Right lobe of liver (tissue), 6 donors: ENCODE measurements at regions not wholly inside any gene's neighbourhood (a gene's known extent, or its start where the extent isn't known, plus 50 kb on each side); places are given as distances from the start of the nearest gene placed in this dataset.

Experiments used
- ATAC-seq, 4 donors: fragments of 200-7000 bp; cut with Tn5 transposase; one replicate each; pipeline ENCODE4 v1.9.1; 2020; ENCODE audit warnings: mild to moderate bottlenecking in 4 of 4, moderate library complexity in 4 of 4
- DNase-seq, 3 donors: peaks; one replicate each; pipeline ENCODE4 v3.0.0-alpha.2; 2020
- H3K27ac ChIP-seq, 3 donors: fragments of 200-600 bp; one replicate each; pipeline ENCODE4 v1.8.0; 2022
- H3K27me3 ChIP-seq, 2 donors: fragments of 200-600 bp; one replicate each; pipeline ENCODE4 v1.8.0; 2022
- H3K36me3 ChIP-seq, 4 donors: fragments of 200-600 bp; sonication (generic) in 1 of 4; one replicate each; pipeline versions ENCODE4 v1.5.1 to v1.8.0; 2017 to 2022; ENCODE audit warnings: control low read depth in 1 of 4
- H3K4me1 ChIP-seq, 4 donors: fragments of 200-600 bp; sonication (generic) in 1 of 4; one replicate each; pipeline versions ENCODE4 v1.5.1 to v1.8.0; 2017 to 2022; ENCODE audit warnings: control low read depth in 1 of 4
- H3K4me3 ChIP-seq, 3 donors: fragments of 200-600 bp; one replicate each; pipeline ENCODE4 v1.8.0; 2022
- H3K9me3 ChIP-seq, 4 donors: fragments of 200-600 bp; sonication (generic) in 1 of 4; one replicate each; pipeline versions ENCODE4 v1.5.1 to v1.8.0; 2017 to 2022; ENCODE audit warnings: control low read depth in 1 of 4
- CTCF ChIP-seq, 4 donors: fragments of 200-600 bp in 3 of 4; fragments of 450-650 bp in 1 of 4; IDR thresholded peaks; one replicate each; pipeline versions ENCODE4 v1.5.1 to v1.8.0; 2016 to 2022; ENCODE audit warnings: antibody characterized with exemption in 4 of 4, mild to moderate bottlenecking in 2 of 4
- POLR2A ChIP-seq: fragments of 450-650 bp; IDR thresholded peaks from one replicate; pipeline ENCODE4 v1.6.1; 2017; ENCODE audit warnings: antibody characterized with exemption, mild to moderate bottlenecking
- WGBS: methylation state at CpG from one replicate; pipeline ENCODE4 v1.1.6; 2018; ENCODE audit warnings: low coverage, low lambda C conversion rate; ENCODE audit not compliant: insufficient coverage; ENCODE audit errors: missing lambda C conversion rate; 5-methylcytosine and 5-hydroxymethylcytosine counted together
- intact Hi-C, 2 donors: fragments of 100-400 bp; cut with DNase I; formaldehyde crosslinking; loops; one replicate each; pipeline versions ENCODE4 v1.11.2 to v1.14.1; 2022
- donor health status: DM: no; HTN: yes; CAD: no.
- donor health status: DM: no; HTN: no; CAD: no.
- donor health status: DM: no; HTN: no; CAD: no.
- donor health status: DM: no; HTN: yes; CAD: no.
- donor health status: DM: no; HTN: yes; CAD: no.

- no peaks in the 10 kb centered on the region for H3K36me3 ChIP-seq
- WGBS: 95% methylated on average over 3 of the region's 3 CpGs
- DNase-seq: no peak
- no peak for TF ChIP-seq CTCF (IDR thresholded peaks at IDR 0.05)
- TF ChIP-seq POLR2A: no peak
- H3K27me3 ChIP-seq: no peaks in the 10 kb centered on the region
- H3K4me1 ChIP-seq: no peaks in the 10 kb centered on the region
- no peak overlapping the region for H3K27ac ChIP-seq
- H3K4me3 ChIP-seq: no peak overlapping the region
- no peaks in the 10 kb centered on the region for H3K9me3 ChIP-seq
- intact Hi-C loops: no loop called here
- ATAC-seq: no peak
These were observed 88.5 kb upstream of the HIVEP1 start for GRCh38 chr6:11923621-11924020.

- H3K27ac ChIP-seq: no peak overlapping the region
- no peak for ATAC-seq
- intact Hi-C loops: no loop called here
- no peaks in the 10 kb centered on the region for H3K36me3 ChIP-seq
- no peak for TF ChIP-seq POLR2A
- no peak for TF ChIP-seq CTCF (IDR thresholded peaks at IDR 0.05)
- 95% methylated on average over 2 of the region's 2 CpGs for WGBS
- H3K4me3 ChIP-seq: no peak overlapping the region
- H3K27me3 ChIP-seq: no peaks in the 10 kb centered on the region
- DNase-seq: no peak
- no peaks in the 10 kb centered on the region for H3K4me1 ChIP-seq
- H3K9me3 ChIP-seq: no peaks in the 10 kb centered on the region
These were observed 89.2 kb upstream of the HIVEP1 start for GRCh38 chr6:11922901-11923300.

GRCh38 chr6:11921751-11922150 lies 90.4 kb upstream of the HIVEP1 start:
- no peak for TF ChIP-seq POLR2A
- no peak for TF ChIP-seq CTCF (IDR thresholded peaks at IDR 0.05)
- no peaks in the 10 kb centered on the region for H3K4me1 ChIP-seq
- no peaks in the 10 kb centered on the region for H3K27me3 ChIP-seq
- no peaks in the 10 kb centered on the region for H3K36me3 ChIP-seq
- no peak overlapping the region for H3K4me3 ChIP-seq
- intact Hi-C loops: no loop called here
- H3K9me3 ChIP-seq: no peaks in the 10 kb centered on the region
- ATAC-seq (no peak), DNase-seq (no peak)
- H3K27ac ChIP-seq: no peak overlapping the region
- 78% methylated on average over 2 of the region's 2 CpGs for WGBS

- no CpG with 5 or more reads among the region's 5 CpGs for WGBS
- DNase-seq (no peak), ATAC-seq (peak; percentile 13 to 39 (median 28))
- no peak for TF ChIP-seq POLR2A
- no peak for TF ChIP-seq CTCF (IDR thresholded peaks at IDR 0.05)
- Histone ChIP-seq H3K9me3 (no peaks in the 10 kb centered on the region), H3K27me3 (no peaks in the 10 kb centered on the region), H3K4me1 (no peaks in the 10 kb centered on the region), H3K36me3 (no peaks in the 10 kb centered on the region), H3K27ac (no peak overlapping the region), H3K4me3 (no peak overlapping the region)
- intact Hi-C loops: no loop called here
These were observed 91.1 kb upstream of the HIVEP1 start for GRCh38 chr6:11921017-11921438.

GRCh38 chr6:11920566-11920965 lies 91.5 kb upstream of the HIVEP1 start:
- H3K9me3 ChIP-seq: no peaks in the 10 kb centered on the region
- no peaks in the 10 kb centered on the region for H3K36me3 ChIP-seq
- H3K4me1 ChIP-seq: no peaks in the 10 kb centered on the region
- no peak for DNase-seq
- 85% methylated on average over 2 of the region's 3 CpGs for WGBS
- no peak overlapping the region for H3K4me3 ChIP-seq
- ATAC-seq: no peak
- no peak overlapping the region for H3K27ac ChIP-seq
- TF ChIP-seq CTCF (IDR thresholded peaks at IDR 0.05) (no peak), POLR2A (no peak)
- intact Hi-C loops: no loop called here
- H3K27me3 ChIP-seq: no peaks in the 10 kb centered on the region
